ENCODE measurements at regions not wholly inside any gene's neighbourhood (a gene's known extent, or its start where the extent isn't known, plus 50 kb on each side); places are given as distances from the start of the nearest gene placed in this dataset.

DNA sequence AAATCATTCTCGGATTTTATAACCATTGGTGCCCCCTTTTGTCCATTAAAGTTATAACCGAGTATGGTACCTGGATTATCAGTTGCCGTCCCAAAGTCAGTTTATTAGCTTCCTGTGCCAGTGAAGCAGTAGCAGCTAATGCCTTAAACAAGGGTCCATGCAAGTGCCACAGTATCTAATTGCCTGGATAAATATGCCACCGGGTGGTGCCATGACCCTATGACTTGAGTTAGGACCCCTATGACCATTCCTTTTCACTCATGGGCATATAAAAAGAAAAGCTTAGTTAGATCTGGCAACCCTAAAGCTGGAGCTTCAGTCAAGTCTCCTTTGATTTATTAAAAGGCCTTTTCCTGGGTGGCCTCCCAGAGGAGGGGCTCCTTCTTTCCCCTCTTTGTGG lies 1314.6 kb downstream of the TMEM121 start:
- DNase-seq, result no peak

DNA sequence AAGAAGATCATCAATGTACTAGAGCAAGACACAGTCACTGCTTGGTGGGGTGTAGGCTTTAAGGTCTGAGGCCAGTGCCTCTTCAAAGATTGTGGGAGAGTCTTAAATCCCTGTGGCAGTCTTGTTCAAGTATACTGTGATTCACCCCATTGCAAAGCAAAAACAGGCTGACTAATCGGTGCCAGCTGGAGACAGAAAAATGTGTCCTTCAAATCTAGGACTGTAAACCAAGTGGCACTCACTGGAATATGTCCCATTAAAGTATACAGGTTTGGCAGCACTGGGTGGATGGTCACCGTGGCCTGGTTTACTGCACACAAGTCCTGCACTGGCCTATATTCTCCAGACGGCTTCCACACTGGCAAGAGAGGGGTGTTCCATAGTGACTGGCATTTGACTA lies 1315.3 kb downstream of the TMEM121 start:
- DNase-seq, result no peak

DNA sequence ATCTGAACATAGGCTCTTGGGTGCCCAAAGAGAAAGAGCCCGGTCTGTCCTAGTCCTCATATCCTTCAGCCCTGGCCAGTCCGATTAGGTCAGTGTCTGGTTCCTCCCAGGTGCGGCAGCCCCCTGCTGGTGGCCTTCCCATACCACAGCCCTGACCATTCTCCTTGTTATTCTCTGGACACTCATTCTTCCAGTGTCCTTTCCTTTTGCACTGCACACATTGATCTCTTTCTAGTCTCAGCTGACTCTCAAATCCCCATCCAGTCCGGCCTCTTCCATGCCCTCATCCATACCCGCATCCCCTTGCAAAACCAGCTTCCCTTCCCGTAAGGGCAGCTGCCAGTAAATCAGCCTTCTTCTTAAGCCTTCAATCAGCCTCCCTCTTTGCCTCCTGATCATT lies 1316.3 kb downstream of the TMEM121 start:
- no peak for DNase-seq

DNA sequence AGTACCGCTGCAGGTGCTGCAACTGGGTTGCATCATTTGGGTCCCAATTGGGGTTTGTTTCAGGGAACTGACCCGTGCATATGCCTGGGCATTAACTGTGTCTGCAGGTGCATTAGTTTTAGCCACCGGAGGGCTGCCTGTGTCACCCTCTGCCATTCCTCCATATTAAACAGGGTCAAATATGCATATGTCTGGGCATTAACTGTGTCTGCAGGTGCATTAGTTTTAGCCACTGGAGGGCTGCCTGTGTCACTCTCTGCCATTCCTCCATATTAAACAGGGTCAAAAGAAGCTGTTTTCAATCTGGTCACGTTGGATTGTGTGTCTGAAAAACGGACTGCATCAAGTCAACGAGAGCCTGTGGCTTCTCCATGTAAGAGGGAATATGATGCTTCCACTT lies 1317.0 kb downstream of the TMEM121 start:
- no peak for DNase-seq

- peak in 1 of 14 donors; percentile 3 for DNase-seq
Observed at GRCh38 chr14:106843951-106844483, 1317.6 kb downstream of the TMEM121 start.

DNA sequence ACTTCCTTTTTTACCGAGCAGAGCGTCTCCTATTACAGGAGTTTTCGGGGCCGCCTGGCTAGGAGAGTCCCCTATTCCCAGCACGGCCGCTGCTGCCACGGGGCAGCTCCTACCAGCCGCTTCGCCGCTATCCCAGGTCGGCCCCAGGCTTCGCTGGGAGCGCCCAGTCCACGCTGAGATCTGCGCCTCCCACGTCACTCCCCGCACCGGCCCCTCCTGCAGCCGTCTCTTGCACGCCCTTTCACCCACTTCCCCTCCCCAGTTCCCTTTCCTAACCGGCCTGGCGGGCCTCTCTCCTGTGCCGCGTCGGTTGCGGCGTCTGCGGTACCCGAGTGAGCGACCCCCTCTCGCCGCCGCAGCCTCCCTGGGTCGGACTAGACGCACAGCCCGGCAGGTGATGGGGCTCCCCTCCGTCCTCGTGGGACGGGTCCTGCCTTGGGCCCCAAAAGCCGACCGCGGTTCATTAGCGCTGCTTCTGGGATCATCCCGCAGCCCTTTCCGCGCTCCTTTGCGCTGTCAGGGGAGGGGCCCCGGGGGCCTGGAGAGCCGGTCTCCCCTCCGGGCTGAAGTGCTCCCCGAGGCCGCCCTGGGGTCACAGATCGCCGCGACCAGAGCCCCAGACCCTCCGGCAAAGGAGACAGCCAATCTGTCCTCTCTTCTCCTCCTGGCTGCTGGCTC lies 1318.4 kb downstream of the TMEM121 start:
- peak in 5 of 14 donors; percentile 1 to 36 (median 16) for DNase-seq

- no peak for DNase-seq
Observed at GRCh38 chr14:106845286-106846087, 1319.1 kb downstream of the TMEM121 start.

DNA sequence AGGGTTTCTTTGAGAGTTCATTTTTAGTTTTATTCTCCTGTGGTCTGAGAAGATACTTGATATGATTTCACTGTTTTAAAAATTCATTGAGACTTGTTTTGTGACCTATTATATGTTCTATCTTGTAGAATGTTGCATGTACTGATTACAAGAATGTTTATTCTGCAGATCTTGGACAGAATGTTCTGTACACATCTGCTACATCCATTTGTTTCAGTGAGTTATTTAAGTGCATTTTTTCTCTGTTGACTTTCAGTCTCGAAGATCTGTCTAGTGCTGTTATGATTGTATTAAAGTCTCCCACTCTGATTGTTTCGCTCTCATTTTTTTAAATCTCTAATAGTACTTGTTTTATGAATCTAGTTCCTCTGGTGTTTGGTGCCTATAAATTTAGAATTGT lies 1319.8 kb downstream of the TMEM121 start:
- no peak for DNase-seq

DNA sequence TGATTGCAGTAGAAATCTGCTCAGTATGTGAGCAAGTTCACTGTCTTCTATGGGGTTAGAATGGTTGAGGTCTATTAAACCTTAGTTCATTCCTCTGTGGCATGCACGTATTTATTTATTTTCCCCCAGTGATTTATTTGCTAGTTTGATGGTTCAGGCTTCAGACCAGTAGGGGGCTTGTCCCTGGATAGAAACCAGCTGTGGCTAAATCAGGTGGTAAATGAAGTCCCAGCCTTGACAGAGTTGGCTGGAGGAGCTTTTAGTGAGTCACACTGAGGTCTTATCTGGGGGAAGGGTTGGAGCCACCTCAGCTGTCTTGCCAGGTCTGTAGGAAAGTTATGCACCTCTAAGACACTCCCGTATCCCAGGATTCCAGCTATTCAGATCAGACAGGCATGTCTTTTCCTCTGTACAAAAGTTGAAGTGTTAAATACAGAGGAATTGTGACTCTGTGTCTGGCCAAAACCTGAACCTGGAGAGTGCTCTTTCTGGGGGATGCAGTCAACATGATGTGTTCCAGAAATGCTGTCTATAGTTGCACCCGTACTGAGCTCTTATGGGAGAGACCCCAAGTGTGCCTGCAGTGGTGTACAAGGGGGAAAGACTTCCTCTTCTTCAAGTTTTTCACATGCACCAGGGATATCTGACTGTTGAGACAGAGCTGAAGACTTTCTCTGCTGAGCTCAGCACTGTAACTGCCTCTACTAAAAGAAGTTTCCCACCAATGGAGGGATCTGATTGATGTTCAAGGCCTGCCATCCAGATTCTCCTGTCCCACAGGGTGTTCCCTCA lies 1322.1 kb downstream of the TMEM121 start:
- no peak for DNase-seq

DNA sequence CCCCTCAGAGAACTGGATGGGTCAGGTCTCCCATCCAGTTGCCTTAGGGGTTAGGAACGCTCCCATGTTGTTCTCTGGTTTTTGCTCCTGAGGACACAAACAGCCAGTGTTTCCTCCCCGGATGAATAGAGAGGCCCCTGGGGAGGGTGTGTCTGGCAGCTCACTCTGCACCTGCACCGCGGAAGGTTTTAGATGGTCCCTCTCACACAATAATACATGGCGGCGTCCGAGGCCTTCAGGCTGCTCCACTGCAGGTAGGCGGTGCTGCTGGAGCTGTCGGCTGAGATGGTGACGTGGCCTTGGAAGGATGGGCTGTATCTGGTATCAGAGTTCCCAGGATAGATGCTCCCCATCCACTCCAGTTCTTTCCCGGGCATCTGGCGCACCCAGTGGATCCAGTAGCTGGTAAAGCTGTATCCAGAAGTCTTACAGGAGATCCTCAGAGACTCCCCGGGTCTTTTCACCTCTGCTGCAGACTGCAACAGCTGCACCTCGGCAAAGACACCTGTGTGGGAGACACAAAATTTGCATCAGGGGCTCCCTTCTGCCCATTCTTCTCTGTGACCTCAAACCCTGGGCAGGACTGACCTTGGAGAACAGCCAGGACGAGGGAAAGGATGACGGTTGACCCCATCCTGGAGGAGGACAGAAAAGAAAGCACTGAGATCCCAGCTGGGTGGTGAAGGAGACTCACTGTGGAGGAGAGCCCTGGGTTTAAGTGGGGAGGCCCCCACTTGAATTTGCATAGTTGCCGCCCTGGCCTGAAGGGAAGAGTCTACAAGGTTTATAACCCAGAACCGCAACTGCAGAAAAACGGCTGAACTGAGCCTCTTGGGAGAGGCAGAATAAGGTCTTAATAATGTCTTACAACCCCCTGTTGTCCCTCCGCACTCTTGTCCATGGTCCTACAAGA lies 1324.8 kb downstream of the TMEM121 start:
- no peak for DNase-seq

DNA sequence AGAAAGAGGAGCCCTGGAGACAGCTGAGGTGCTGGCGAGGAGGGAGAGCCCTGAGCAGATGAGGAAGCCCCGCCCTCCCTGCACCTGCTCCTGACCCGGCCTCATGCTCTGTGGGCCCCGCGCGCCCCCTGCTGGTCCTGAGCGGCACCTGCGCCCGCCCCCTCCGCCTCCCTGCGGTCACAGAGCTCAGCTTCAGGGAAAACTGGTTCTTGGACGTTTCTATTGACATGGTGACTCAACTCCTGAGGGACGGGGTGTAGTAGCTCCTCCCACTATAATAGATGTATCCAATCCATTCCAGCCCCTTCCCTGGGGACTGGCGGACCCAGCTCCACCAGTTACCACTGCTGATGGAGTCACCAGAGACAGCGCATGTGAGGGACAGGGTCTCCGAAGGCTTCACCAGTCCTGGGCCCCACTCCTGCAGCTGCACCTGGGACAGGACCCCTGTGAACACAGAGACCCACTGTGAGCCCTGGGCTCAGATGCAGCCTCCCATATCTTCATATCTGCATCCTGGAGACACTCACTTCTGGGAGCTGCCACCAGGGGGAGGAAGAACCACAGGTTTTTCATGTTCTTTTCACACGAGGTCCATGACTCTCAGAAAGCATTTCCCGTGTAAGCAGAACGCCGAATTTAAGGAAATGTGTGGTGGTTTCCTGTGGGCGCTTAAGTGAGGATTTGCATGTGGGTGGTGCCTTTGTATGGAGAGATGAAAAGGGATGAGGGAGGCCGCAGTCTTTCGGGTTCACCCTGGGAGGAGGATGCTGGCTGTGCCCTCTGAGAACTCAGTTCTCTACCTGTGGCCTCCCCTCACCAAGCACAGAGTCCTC lies 1346.4 kb downstream of the TMEM121 start:
- DNase-seq, result no peak

DNA sequence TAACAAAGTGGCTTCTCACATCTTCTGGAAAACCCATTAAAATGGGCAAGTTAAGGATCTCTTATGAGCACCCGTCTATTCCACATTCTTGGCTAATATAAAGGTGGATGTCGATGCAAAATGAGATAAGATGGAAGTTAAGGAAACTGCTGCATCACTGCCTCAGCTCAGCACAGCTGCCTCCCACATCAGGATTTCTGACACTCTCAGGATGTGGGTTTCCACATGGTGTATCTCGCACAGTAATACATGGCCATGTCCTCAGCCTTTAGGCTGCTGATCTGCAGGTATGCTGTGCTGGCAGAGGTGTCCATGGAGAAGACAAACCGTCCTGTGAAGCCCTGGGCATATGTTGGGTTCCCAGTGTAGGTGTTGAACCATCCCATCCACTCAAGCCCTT lies 1348.0 kb downstream of the TMEM121 start:
- DNase-seq, result no peak

GRCh38 chr14:106875503-106875902 lies 1349.1 kb downstream of the TMEM121 start:
- no peak for DNase-seq

- no peak for DNase-seq
Observed at GRCh38 chr14:106876711-106877110, 1350.3 kb downstream of the TMEM121 start.

GRCh38 chr14:106877517-106877916 lies 1351.1 kb downstream of the TMEM121 start:
- DNase-seq, result no peak

- no peak for DNase-seq
Observed at GRCh38 chr14:106879241-106879640, 1352.9 kb downstream of the TMEM121 start.

GRCh38 chr14:106883218-106883692 lies 1356.9 kb downstream of the TMEM121 start:
- DNase-seq, result no peak
